ENCODE measurements at regions not wholly inside any gene's neighbourhood (a gene's known extent, or its start where the extent isn't known, plus 50 kb on each side); places are given as distances from the start of the nearest gene placed in this dataset.

GRCh38 chr2:18154812-18155211, 276.3 kb downstream of the KCNS3 start:
- Histone ChIP-seq H3K4me1 (replicated peaks in 1 of 4; ENCODE audit: control insufficient read depth in 3 of 4, insufficient read depth in 4 of 4, low read length in 3 of 4) (no peaks in the 10 kb centered on the region), H2AK5ac (ENCODE audit: low read depth, low read length) (no peak overlapping the region), H4K8ac (ENCODE audit: extremely low read depth, insufficient read depth, low read length) (no peak overlapping the region), H3K36me3 (ENCODE audit: control insufficient read depth in 2 of 4, insufficient read depth in 4 of 4, low read length in 3 of 4) (no peaks in the 10 kb centered on the region), H3K14ac (ENCODE audit: insufficient read length) (no peak overlapping the region), H2BK120ac (replicated peaks; ENCODE audit: low read depth, low read length) (no peak overlapping the region), H3K27me3 (replicated peaks in 1 of 4; ENCODE audit: control insufficient read depth in 3 of 4, extremely low read depth in 1 of 4, insufficient read depth in 3 of 4, low read length in 3 of 4) (no peaks in the 10 kb centered on the region), H3K9ac (replicated peaks in 1 of 4; ENCODE audit: extremely low read depth in 1 of 4, low read depth in 3 of 4, low read length in 3 of 4) (no peak overlapping the region), H3K79me1 (ENCODE audit: low read depth, low read length) (no peaks in the 10 kb centered on the region), H3K4me2 (ENCODE audit: insufficient read depth in 1 of 2, low read depth in 2 of 2, low read length in 2 of 2) (no peak overlapping the region), H3K4me3 (ENCODE audit: extremely low read depth in 1 of 4, insufficient read depth in 2 of 4, low read depth in 3 of 4, low read length in 4 of 4) (no peak overlapping the region), H4K20me1 (replicated peaks in 1 of 2; ENCODE audit: control insufficient read depth in 1 of 2, insufficient read depth in 2 of 2, low read length in 2 of 2) (no peaks in the 10 kb centered on the region), H2BK5ac (ENCODE audit: low read depth, low read length) (no peak overlapping the region), H3K23me2 (ENCODE audit: low read depth, low read length) (no peaks in the 10 kb centered on the region), H3K56ac (replicated peaks; ENCODE audit: insufficient read length, low read depth, low read length) (no peak overlapping the region), H3K27ac (ENCODE audit: low read depth, low read length) (no peak overlapping the region), H3K79me2 (ENCODE audit: control insufficient read depth in 1 of 2, insufficient read depth in 2 of 2, low read length in 2 of 2) (no peaks in the 10 kb centered on the region), H2BK12ac (ENCODE audit: low read depth, low read length) (no peak overlapping the region), H3K4ac (replicated peaks; ENCODE audit: insufficient read length, low read depth, low read length) (no peak overlapping the region), H2BK15ac (ENCODE audit: low read length) (no peak overlapping the region), H4K91ac (replicated peaks; ENCODE audit: insufficient read length, low read length) (no peak overlapping the region), H4K5ac (ENCODE audit: insufficient read length, low read depth, low read length) (no peak overlapping the region), H2BK20ac (ENCODE audit: low read length) (no peak overlapping the region), H2AFZ (ENCODE audit: low read length) (no peak overlapping the region), H3K23ac (ENCODE audit: insufficient read length) (no peak overlapping the region), H3K18ac (ENCODE audit: extremely low read depth, low read length) (no peak overlapping the region), H3K9me3 (ENCODE audit: insufficient read depth in 2 of 2, low read depth in 1 of 2, low read length in 1 of 2) (no peaks in the 10 kb centered on the region)
- ChIA-PET CTCF (ENCODE audit: partially characterized antibody) (interaction anchor here (0.6 to 1.8 kb wide), 7 partner anchors 11 to 305 kb away, joined by 3 to 6 read pairs (median 4); no protein-coding TSS in a partner anchor), POLR2A (ENCODE audit: partially characterized antibody) (no interaction called here)
- no peak for FAIRE-seq
- DNase-seq (ENCODE audit: low read depth in 1 of 2, low spot score in 2 of 2) = no peak
- no peak for TF ChIP-seq RBBP5 (IDR thresholded peaks at IDR 0.05; ENCODE audit: borderline replicate concordance, low read depth, low read length)
- TF ChIP-seq JUND (IDR thresholded peaks at IDR 0.05; ENCODE audit: low read length) = no peak
- 0 out of 4 replicates have a peak, but pooled peaks of 1 of the 3 experiments have one; percentile 14 for TF ChIP-seq CTCF (IDR thresholded peaks at IDR 0.05; ENCODE audit: control extremely low read depth in 1 of 3, insufficient read depth in 1 of 3, low read depth in 1 of 3, low read length in 3 of 3)
- TF ChIP-seq RXRA (IDR thresholded peaks at IDR 0.05; ENCODE audit: insufficient read depth, low read depth, low read length) = no peak
- TF ChIP-seq RAD21 (IDR thresholded peaks at IDR 0.05 in 1 of 2, conservative IDR thresholded peaks at IDR 0.05 in 1 of 2; ENCODE audit: low read depth in 2 of 2, low read length in 2 of 2) = 0 out of 4 replicates have a peak, but pooled peaks of 1 of the 2 experiments have one; percentile 18
